GM12865 (cell line): ENCODE measurements at regions not wholly inside any gene's neighbourhood (a gene's known extent, or its start where the extent isn't known, plus 50 kb on each side); places are given as distances from the start of the nearest gene placed in this dataset.

Experiments used
- DNase-seq: peaks from one replicate; pipeline ENCODE4 v3.0.0; 2010; ENCODE audit warnings: low read depth
- H3K4me3 ChIP-seq: 2 replicates; pipeline ENCODE4 v1.5.1; 2011; ENCODE audit warnings: mild to moderate bottlenecking, low read depth, low read length, control low read depth
- TF ChIP-seq, protein P1 (sequence below): IDR thresholded peaks from 2 replicates; pipeline ENCODE4 v1.5.1; 2011; ENCODE audit warnings: low read length, control low read depth, low read depth, inconsistent platforms; ENCODE audit not compliant: insufficient read depth; ENCODE audit errors: missing control alignments

DNA sequence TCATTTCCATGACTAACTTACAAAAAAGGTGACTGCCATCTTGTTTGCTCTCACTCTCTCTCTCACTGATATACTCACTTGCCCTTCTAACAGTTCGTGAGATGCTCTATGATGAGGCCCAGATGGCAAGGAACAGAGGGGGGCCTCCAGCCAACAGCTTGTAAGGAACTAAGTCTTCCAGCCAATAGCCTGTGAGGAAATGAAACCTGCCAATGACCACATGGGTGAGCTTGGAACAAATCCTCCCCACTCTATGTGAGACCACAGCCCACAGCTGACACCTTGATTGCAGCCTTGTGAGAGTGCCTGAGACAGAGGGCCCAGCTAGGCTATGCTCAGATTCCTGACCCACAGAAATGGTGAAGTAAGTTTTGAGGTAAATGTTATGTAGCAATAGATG, 153.7 kb downstream of the HHIPL2 start:
- TF ChIP-seq, protein P1, sequence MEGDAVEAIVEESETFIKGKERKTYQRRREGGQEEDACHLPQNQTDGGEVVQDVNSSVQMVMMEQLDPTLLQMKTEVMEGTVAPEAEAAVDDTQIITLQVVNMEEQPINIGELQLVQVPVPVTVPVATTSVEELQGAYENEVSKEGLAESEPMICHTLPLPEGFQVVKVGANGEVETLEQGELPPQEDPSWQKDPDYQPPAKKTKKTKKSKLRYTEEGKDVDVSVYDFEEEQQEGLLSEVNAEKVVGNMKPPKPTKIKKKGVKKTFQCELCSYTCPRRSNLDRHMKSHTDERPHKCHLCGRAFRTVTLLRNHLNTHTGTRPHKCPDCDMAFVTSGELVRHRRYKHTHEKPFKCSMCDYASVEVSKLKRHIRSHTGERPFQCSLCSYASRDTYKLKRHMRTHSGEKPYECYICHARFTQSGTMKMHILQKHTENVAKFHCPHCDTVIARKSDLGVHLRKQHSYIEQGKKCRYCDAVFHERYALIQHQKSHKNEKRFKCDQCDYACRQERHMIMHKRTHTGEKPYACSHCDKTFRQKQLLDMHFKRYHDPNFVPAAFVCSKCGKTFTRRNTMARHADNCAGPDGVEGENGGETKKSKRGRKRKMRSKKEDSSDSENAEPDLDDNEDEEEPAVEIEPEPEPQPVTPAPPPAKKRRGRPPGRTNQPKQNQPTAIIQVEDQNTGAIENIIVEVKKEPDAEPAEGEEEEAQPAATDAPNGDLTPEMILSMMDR, result no peak
- H3K4me3 ChIP-seq, result no peak overlapping the region
- peak; percentile 5 for DNase-seq

DNA sequence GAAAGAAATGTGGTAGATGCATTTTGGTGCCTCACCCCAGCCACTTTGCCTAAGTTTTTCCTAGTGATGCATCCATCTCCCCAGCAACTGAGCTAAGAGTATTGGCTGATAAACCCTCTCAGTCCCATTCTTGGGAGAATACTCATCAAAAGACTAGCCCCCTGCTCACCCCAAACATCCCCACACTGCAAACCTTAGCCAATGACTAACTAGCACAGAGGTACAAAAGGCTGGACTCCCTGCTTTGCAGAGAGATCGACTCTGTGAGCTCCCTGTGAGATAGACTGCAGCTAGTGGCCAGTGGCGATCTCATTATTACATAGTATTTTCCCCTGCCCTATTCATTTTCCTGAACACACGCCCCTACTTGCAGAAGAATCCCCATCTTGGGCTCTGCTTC, 155.3 kb downstream of the HHIPL2 start:
- DNase-seq, result no peak
- no peak overlapping the region for H3K4me3 ChIP-seq
- TF ChIP-seq, protein P1, result no peak

GRCh38 chr1:222390181-222390580, 157.7 kb downstream of the HHIPL2 start:
- no peak overlapping the region for H3K4me3 ChIP-seq
- no peak for DNase-seq
- TF ChIP-seq, protein P1, result no peak

GRCh38 chr1:222387007-222387814, 160.7 kb downstream of the HHIPL2 start:
- TF ChIP-seq, protein P1, result no peak
- no peak overlapping the region for H3K4me3 ChIP-seq
- DNase-seq, result peak; percentile 5

GRCh38 chr1:222385955-222386354, 161.9 kb downstream of the HHIPL2 start:
- H3K4me3 ChIP-seq, result no peak overlapping the region
- DNase-seq, result no peak
- TF ChIP-seq, protein P1, result no peak

DNA sequence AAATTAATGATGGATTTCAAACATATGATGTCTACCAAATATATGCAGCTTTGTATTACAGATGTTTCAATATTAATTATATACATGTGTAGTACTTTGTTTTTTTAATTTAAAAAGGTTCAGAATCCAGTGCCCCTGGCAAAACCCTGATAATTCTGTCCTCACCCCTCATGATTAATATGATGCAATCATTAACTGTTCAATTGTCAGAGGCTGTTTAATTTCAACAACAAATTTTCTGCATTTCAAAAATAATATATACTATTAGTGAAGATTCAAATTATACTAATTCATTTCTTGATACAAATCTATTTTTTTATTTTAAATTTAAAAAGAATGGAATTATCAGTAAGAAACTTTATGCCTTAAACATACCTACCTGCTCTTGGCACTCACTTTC, 162.6 kb downstream of the HHIPL2 start:
- DNase-seq, result no peak
- TF ChIP-seq, protein P1, result no peak
- H3K4me3 ChIP-seq, result no peak overlapping the region

- TF ChIP-seq, protein P1, result no peak
- no peak for DNase-seq
- H3K4me3 ChIP-seq, result no peak overlapping the region
These were observed 163.4 kb downstream of the HHIPL2 start for GRCh38 chr1:222384531-222384930.
